ENCODE measurements at regions not wholly inside any gene's neighbourhood (a gene's known extent, or its start where the extent isn't known, plus 50 kb on each side); places are given as distances from the start of the nearest gene placed in this dataset.

DNA sequence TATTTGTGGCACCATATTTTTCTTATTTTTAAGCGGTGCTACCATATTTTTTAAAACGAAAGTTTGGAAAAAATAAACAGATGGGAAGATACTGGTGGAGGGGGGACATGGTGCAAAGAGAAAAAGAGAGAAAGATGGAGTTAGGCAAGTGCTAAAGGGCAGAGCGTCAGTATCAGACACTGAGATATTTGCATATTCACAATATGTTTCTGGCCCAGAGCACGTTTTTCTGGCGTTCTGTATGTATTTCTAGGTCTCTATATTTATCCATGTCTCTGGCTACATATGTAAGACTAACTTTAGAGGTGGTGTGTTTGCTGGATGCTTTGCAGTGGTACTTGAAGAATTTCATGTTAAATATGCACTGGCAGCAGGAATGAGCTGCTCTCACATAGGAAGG lies 414.0 kb downstream of the TLE4 start:
- TF ChIP-seq, protein P1, sequence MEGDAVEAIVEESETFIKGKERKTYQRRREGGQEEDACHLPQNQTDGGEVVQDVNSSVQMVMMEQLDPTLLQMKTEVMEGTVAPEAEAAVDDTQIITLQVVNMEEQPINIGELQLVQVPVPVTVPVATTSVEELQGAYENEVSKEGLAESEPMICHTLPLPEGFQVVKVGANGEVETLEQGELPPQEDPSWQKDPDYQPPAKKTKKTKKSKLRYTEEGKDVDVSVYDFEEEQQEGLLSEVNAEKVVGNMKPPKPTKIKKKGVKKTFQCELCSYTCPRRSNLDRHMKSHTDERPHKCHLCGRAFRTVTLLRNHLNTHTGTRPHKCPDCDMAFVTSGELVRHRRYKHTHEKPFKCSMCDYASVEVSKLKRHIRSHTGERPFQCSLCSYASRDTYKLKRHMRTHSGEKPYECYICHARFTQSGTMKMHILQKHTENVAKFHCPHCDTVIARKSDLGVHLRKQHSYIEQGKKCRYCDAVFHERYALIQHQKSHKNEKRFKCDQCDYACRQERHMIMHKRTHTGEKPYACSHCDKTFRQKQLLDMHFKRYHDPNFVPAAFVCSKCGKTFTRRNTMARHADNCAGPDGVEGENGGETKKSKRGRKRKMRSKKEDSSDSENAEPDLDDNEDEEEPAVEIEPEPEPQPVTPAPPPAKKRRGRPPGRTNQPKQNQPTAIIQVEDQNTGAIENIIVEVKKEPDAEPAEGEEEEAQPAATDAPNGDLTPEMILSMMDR (conservative IDR thresholded peaks at IDR 0.05 in 1 of 2, IDR thresholded peaks at IDR 0.05 in 1 of 2; ENCODE audit: extremely low read depth in 1 of 2, insufficient read depth in 1 of 2, low read depth in 1 of 2, low read length in 2 of 2), result no peak
- no peak for TF ChIP-seq EZH2 (IDR thresholded peaks at IDR 0.05; ENCODE audit: borderline replicate concordance, low read length)

All from mammary epithelial cell (primary cell).